ENCODE measurements at regions not wholly inside any gene's neighbourhood (a gene's known extent, or its start where the extent isn't known, plus 50 kb on each side); places are given as distances from the start of the nearest gene placed in this dataset.

- DNase-seq (ENCODE audit: missing footprints) (no peak), ATAC-seq (no peak)
- intact Hi-C loops (cut with DNase I) = no loop called here
These were observed 49.7 kb upstream of the TMEM164 start for GRCh38 chrX:109952985-109953905.
